ENCODE measurements at regions not wholly inside any gene's neighbourhood (a gene's known extent, or its start where the extent isn't known, plus 50 kb on each side); places are given as distances from the start of the nearest gene placed in this dataset.
A peak's percentile ranks its signal among the peaks of the same experiment; 100 is the strongest.
"Not testable (repeated sequence)": the region's sequence is repeated elsewhere in the genome, so short reads cannot be mapped to it uniquely, and the experiment has no call there.

DNA sequence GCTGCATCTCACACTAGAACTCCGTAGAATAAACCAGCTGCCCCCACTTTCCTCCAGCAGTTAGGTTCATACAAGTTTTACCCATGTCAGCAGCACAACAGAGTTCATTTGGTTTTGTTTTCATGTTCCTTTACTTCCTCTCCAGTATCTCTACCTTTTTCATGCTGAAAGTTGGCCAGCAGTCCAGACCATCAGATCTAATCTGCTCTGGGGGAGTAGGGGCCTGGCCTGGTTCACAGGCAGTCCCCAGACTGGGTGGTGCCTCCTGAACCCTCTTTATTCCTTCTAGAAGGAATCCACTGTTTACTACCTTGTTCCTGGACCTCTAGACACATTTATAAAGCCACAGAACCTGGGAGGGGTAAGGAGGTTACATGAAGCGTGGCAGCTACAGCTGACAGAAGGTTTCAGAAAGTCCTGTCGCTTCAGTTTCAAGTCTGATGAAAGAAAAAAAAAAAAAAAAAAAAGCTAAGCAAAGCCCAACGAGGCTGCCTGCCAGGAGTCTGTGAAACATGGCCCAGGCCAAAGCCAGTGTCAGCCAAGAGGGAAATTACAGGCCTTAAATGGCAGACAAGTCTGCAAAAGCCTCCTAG lies 184.6 kb upstream of the JUN start:
- no peak for DNase-seq (ENCODE audit: low read depth, low spot score)

DNA sequence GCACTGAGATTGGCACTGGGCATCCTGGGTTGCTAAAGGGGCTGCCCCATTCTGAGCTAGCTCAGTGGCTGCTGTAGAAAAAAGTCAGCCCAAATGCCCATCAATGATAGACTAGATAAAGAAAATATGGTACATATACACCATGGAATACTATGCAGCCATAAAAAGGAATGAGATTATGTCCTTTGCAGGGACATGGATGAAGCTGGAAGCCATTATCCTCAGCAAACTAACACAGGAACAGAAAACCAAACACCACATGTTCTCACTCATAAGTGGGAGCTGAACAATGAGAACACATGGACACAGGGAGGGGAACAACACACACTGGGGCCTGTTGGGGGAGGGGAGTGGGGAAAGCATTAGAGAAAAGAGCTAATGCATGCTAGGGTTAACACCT lies 185.3 kb upstream of the JUN start:
- DNase-seq (ENCODE audit: low read depth, low spot score), result not testable (repeated sequence)

DNA sequence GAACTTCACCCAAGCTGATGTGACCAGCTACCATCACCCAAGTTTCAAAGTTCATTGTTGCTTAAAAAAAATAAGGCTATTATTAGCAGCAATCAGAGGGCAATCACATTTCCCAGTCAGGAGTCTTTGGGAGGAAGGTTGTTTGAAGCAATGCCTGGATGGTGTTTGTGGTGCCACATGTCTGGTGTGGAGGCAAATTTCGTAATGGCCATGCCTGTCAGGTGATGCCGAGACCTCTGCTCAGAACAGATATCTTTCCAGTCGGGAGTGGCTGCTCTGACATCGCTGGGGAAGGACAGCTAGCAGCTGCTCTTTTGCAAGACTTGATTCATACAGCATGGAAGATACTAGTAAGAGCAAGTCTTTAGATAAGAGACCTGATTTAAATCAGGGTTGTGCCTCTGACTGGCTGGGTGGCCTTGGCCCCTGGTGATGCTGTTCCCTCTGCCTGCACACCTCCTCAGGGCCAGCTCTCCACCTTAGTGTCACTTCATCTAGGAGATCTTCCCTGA lies 187.8 kb upstream of the JUN start:
- no peak for DNase-seq (ENCODE audit: low read depth, low spot score)

DNA sequence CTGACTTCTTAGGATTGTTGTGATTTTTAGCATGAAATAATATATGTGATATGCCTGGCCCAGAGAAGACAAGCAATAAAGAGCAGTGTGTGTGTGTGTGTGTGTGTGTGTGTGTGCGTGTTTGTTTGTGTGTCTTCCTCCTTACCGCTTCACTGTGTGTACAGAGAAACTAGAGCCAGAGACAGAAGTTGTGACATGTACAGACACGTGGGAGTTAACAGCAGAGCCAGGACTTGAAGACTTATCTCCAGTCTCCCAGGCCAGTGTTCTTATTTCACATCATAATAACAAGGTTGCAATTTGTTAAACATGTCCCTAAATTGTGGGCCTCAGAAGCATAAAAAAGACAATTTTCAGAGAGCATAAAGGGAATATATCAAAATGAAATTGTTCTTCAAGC lies 192.0 kb upstream of the JUN start:
- no peak for DNase-seq (ENCODE audit: low read depth, low spot score)

DNA sequence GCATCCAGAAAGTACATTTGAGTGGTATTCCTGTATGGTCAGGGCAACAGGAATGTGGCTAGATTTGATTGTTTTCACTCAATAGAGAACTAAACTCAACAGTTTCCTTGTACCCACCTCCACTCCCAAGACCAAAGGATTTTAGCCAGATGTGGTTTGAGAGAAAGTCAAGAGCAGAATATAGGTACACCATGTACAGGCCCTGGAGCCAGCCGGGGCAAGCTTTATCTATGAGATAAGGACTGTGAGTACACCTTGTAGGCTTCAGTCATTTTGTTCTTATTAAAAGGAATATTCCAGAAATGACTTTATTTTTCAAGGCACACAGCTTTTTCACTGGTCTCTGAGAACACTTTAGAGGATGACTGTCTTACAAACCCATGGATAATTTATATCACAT lies 192.4 kb upstream of the JUN start:
- DNase-seq (ENCODE audit: low read depth, low spot score), result no peak

DNA sequence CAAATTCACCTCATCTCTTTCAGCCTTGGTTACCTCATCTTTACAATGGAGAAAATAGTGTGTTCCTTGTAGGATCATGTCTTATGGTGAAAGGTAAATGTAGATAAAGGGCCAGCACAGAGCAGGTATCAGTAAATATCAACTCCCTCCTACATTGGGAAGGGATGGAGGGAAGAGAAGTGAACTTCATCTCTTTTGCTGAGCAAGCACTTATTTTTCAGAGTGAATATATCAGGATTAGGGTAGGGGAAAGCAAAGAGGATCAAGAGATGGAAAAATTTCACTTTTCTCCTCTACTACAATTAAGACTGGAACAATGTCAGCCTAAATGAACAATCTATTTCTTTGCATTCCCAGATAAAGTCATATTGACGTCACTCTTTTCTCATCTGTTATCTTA lies 193.8 kb upstream of the JUN start:
- no peak for DNase-seq (ENCODE audit: low read depth, low spot score)

DNA sequence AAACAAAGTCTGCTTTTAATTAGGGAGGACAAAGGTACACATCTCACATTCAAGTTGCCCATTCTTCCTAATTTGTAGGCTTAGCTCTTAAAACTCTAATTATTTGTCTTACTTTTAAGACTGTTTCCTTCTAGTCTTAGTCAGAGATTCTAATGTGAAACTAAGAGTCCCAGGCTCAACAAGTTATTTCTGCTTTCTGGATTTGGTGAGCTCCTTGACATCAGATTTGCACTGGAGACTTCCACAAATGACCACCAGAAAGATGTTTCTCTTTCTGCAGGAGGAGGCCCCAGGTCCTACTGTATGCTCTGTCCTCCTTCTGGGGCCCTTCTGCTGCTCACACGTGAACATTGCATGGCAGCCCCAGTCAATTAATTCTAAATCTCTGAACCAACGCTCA lies 194.2 kb upstream of the JUN start:
- no peak for DNase-seq (ENCODE audit: low read depth, low spot score)

DNA sequence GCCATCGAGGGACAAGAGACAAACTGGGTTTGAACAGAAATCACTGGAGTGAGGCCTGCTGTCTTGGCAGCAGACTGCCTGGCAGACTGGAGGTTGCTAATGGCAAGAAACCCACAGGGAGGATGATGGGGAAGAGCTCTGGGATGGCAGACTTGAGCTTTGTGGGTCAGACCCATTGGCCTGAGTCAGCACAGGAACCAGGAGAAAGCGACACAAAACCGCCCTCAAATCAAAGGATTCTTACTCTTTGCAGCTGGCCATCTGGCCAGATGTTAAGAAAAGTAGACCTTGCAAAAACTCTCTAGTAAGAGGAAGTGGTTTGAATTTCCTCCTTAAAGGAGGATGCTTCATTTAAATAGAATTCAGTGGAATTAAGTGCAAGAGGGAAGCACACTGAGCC lies 195.2 kb upstream of the JUN start:
- no peak for DNase-seq (ENCODE audit: low read depth, low spot score)

DNA sequence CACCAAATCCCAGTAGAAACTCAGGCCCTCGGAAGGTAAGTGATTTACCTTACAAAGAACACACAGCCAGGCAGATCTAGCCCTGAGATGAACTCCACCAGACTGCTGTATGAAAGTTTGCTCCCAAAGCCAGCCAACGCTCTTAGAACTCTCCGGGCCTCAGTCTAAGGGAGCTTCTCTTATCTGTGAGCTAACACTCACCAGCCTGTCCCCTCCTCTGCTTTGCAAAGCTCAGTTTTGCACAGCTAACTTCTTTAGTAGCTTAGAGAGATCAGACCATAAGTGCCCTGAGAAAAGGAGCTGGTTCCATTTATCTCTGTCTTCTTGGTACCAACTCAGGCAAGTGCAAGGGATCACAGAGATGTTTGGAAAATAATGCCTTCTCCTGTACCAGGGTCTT lies 195.8 kb upstream of the JUN start:
- DNase-seq (ENCODE audit: low read depth, low spot score), result no peak

DNA sequence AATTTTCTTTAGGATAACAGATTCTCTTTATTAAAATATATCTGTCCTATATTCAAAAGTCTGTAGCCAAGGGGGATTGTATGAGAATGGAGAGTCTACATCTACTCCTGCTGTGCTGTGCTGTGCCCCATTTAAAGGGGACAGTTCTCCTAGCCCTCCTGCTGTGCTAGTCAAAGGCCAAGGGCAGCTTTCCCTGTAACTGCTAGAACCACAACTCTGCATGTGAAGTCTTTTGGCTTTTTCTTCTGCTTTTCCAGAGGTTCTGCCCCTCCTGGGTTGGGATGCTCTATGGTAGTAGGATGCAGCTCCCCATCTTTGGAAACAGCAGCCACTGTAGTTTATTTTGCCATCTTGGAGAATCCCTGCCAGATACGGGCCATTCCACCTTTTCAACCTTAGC lies 197.5 kb upstream of the JUN start:
- no peak for DNase-seq (ENCODE audit: low read depth, low spot score)

DNA sequence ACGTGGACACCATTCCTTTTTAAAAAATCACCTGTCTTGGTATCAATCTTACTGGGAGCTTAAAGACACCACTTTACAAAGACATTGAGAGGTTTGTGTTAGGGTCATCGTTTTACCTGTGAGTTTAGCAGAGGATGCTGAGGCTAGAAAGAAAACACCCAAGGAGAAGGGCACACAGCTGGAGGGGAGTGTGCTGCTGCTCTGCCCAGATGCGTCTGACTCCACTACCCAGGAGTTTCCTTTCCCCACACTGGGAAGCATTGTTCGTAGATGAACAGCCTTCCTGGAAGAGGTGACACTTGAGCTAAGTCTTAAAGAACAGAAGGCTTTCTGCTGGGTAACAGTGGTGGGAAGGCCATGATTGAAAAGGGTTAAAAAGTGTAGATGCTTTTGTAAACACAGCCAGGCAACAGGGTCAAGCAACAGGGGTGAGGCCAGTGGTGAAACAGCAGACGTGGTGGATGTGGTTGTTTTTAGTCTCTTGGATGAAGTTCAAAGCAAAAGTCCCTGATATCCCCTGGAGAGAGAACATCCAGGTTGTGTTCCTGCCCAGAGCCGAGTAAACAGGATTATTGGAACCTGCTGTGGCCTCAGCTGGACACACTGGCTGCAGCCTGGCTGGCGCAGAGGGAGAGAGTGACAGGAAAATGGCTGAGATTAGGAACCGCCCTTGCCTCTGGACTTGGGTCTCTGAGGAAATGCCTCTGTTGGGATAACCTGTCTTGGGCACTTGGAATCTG lies 198.6 kb upstream of the JUN start:
- peak; percentile 34 for DNase-seq (ENCODE audit: low read depth, low spot score)

DNA sequence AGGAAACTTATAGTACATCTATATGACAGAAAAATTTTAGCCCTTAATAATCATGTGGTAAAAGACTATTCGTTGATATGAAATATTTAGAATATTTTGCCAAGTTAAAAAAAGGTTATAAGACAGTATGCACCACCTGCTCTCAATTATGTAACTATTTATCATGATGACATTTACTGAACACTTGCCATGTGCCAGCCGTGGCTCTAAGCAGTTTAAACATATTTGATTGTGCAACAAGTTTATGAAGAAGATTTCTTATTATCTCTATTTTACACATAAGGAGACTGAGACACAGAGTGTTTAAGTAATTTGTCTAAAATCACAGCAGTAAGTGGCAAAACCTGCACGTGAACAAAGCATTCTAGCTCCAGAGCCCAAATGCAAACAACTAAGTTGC lies 199.3 kb upstream of the JUN start:
- DNase-seq (ENCODE audit: low read depth, low spot score), result no peak

DNA sequence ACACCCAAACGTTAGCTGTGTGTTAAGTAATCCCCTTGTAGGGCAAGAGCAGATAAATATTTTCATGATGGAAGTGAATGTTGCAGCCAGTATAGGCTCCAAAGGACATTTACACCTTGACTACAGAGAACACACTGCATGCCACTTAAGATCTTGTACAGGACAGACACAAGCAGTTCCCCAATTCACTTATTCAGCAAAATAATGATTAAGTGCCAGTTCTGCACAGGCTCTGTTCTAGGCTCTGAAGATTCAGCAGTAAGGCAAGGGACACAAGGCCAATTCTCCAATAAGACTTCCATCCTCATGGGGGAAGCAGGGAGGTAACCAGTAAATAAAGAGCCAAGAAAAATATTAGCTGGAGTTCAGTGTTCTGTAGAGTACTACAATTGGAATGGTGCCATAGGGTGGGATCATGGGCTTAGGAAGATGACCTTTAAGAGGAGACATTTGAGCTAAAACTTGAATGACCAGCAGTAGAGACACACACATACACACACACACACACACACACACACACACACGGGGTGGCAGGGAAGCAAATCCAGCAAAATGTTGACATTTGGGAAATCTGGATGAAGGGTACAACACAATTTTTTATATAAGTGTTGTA lies 199.9 kb upstream of the JUN start:
- no peak for DNase-seq (ENCODE audit: low read depth, low spot score)

DNA sequence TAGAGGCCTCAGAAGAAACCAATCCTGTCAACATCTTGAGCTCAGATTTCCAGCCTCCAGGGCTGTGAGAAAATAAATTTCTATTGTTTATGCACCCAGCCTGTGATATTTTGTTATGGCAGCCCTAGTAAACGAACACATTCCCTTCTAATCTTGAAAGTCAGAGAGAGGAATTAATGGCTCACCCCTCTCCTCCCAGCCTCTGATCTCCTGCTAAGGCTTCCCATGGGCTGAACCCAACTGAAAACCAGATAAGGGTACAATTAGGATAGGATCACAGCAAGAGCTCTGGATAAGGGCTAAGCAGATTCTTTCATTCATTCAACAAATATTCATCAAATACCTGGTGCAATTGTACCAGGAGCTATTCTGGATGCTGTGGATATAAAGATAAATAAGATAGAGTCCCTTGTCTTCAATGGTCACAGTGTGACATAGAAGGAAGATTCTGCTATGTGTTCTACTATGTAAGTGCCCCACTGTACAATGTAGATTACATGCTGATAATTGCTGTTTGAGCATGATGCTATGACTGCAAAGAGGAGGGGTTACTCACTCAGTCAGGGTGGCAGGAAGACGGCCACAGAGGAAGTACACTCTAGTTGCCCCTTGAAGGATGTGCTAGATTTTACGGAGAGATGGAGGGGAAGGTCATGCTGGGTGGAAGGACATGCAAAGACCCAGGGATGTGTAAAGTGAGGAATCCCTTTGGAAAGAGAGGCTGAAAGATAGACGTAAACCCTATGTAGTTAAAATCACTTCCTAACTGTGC lies 203.3 kb upstream of the JUN start:
- DNase-seq (ENCODE audit: low read depth, low spot score), result no peak

DNA sequence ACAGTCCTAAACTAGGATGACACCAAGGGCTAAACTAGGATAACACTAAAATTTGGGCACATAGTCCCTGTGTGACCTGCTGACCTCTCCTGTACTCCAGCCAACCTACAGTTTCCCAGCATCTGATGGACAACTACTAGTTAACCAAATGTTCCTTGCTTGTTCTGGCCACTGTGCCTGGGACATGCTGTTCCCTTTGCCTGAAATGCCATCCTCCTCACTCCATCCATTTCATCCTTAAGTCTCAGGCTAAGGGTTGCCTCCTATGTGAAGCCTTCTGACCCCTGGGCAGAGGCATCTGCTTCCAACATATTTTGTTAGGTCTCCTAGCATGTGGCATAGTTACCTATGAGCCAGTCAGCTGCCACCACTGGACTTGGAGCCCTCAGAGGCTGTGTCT lies 204.9 kb upstream of the JUN start:
- DNase-seq (ENCODE audit: low read depth, low spot score), result no peak

DNA sequence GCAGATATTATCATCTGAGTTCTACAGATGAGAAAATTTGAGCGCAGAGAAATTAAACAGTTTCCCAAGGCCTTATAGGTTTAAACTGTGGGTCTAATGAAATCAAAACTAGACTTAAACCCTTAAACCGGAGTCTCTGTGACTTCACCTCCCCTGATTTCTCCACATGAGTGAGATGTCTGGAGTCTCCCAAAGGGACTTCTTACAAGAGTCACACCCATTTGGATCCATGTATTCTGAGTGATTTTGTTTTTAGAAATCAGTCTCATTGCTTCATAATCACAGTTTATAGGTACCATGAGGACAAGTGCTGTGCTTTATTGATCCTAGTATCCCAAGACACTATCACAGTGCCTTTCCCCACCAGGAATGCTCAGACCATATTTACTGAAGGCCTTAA lies 206.0 kb upstream of the JUN start:
- no peak for DNase-seq (ENCODE audit: low read depth, low spot score)

DNA sequence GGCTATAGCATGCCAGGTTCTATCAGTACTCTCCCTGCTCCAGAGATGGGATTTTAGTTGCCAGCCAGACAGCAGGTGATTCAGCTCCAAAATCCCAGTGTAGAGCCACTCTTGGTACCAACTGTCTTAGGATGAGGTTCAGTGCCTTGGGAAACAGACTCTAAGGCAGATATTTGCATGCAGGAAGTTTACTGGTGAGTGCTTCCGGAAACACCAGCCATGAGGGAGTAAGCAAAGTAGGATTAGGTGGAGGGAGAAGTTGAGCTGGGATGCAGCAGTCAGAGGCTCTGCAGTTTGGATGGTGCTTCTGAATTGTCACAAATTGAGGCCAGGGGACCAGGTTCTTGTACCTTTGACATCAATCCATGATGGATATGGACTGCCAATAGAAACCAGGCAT lies 207.5 kb upstream of the JUN start:
- DNase-seq (ENCODE audit: low read depth, low spot score), result no peak

DNA sequence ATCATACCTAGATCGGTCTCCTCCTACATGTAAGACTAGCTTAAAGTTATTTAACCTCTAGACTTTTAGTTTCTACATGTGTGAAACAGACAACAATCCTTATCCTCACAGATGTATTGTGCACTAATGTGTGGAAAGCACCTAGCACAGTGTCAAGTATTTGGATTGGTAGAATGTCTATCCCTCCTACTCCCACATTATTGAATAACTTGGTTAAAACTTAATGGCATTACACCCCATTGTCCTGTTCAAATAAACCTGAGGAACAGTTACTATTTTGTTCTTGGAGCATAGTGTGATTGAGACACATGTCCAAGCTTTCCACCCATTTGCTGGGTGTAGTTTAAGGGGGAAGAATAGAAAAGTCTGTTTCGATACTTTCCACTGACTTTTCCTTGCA lies 208.8 kb upstream of the JUN start:
- no peak for DNase-seq (ENCODE audit: low read depth, low spot score)

DNA sequence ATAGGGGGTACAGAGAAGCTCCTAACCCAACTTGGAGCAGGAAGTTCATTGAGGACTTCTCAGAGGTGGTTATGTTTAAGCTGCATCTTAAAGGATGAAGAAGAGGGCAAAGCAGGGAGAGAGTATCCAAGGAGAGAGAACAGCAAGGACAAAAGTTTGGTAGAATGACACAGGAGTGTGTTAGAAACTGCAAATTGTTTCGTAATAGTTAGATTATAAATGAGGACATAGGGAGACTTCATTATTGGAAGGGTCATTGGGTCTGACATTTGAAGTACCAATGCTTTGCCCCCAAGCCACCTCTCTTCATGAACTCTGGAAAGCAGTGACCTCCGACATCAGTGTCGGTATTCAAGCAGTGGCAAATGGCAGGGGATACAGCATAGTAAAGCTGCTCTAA lies 209.6 kb upstream of the JUN start:
- DNase-seq (ENCODE audit: low read depth, low spot score), result no peak

DNA sequence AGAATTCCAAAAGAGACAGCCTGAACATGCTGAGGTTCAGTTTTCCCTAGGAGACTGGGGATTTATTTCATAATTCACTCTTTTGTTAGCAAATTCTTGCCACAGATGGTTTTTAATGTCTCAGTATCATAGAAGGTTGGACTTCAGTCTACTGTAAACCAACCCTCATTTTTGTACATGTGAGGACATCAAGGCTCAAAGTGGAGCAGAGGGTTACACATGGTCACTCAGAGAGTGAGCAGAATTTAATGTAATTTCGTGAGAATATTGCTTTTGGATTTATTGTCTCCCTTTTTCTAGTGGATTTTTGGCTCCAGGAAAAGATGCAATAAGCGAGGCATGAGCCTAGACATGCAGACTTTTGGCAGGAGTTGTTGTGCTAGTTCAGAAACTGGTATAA lies 210.8 kb upstream of the JUN start:
- no peak for DNase-seq (ENCODE audit: low read depth, low spot score)

DNA sequence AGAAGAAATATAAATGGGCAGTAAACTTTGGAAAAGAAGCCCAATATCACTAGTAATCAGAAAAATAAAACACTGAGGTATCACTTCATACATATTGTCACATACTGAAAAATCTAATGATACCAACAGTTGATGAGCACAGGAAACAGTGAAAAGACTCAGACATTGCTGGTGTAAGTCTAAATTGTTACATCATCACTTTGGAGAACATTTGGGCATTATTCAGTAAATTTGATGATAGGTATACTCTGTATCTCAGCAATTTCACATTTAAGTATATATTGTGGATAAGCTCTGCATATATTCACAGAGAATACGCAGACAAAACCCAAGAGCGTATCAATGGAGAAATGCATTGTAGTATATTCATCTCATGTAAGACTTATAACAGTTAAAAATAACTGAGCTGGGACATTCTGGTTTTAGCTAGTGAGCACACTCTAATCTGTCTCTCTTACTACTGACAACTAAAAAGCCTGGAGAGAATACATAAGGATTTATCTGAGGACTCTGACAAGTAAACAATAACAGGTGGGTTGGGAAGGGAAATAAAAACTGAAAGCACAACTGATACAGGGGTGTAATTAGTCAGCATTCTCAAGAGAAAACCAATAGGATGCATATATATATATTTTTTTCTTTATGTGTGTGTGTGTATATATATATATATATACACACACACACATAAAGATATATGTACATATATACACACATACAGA lies 212.7 kb upstream of the JUN start:
- DNase-seq (ENCODE audit: low read depth, low spot score), result no peak

DNA sequence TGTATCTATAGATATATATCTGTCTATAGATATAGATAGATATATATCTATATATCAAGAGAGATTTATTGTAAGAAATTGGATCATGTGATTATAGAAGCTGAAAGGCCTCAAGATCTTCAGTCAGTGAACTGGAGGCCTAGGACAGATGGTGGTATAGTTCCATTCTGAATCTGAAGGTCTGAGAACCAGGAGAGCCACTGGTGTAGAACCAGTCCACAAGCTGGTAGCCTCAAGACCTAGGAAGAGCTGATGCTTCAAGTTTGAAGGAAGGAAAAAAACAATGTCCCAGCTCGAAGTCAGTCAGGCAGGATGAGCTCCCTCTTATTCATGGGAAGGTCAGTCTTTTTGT lies 213.2 kb upstream of the JUN start:
- DNase-seq (ENCODE audit: low read depth, low spot score), result no peak

All from ELF-1 (cell line).